GM12873 (cell line): ENCODE measurements at regions not wholly inside any gene's neighbourhood (a gene's known extent, or its start where the extent isn't known, plus 50 kb on each side); places are given as distances from the start of the nearest gene placed in this dataset.

Source experiments
- TF ChIP-seq, protein P1 (sequence below): IDR thresholded peaks from 2 replicates; pipeline ENCODE4 v1.5.1; 2012; ENCODE audit warnings: low read depth, mild to moderate bottlenecking, moderate library complexity, low read length, control low read depth; ENCODE audit not compliant: insufficient read depth; ENCODE audit errors: missing control alignments

- TF ChIP-seq, protein P1, sequence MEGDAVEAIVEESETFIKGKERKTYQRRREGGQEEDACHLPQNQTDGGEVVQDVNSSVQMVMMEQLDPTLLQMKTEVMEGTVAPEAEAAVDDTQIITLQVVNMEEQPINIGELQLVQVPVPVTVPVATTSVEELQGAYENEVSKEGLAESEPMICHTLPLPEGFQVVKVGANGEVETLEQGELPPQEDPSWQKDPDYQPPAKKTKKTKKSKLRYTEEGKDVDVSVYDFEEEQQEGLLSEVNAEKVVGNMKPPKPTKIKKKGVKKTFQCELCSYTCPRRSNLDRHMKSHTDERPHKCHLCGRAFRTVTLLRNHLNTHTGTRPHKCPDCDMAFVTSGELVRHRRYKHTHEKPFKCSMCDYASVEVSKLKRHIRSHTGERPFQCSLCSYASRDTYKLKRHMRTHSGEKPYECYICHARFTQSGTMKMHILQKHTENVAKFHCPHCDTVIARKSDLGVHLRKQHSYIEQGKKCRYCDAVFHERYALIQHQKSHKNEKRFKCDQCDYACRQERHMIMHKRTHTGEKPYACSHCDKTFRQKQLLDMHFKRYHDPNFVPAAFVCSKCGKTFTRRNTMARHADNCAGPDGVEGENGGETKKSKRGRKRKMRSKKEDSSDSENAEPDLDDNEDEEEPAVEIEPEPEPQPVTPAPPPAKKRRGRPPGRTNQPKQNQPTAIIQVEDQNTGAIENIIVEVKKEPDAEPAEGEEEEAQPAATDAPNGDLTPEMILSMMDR, result no peak
Measured at GRCh38 chr5:165786073-165786472, 2280.7 kb downstream of the MAT2B start.

DNA sequence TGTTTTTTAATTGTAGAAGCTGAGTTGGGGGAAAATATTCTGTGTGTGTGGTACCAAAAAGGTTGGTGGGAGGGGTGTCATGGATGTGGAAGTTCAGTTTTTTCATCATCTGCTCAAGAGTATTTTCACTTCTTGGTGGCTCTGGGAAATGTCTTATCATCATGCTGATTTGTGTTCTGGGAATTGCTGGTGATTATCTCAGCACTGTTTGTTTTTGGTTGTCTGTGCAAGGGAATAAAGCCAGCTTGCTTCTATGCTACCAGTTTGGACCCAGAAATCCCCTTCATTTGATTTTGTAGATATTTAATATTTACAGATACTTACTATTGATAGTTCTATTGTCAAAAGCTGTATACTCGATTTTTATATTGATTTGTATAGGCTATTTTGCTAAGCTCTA, 2289.7 kb downstream of the MAT2B start:
- TF ChIP-seq, protein P1, result no peak

- TF ChIP-seq, protein P1, result no peak
Measured at GRCh38 chr5:165805756-165806155, 2300.3 kb downstream of the MAT2B start.

- TF ChIP-seq, protein P1, result no peak
Measured at GRCh38 chr5:165808335-165808734, 2302.9 kb downstream of the MAT2B start.

GRCh38 chr5:165809914-165810313, 2304.5 kb downstream of the MAT2B start:
- TF ChIP-seq, protein P1, result no peak

DNA sequence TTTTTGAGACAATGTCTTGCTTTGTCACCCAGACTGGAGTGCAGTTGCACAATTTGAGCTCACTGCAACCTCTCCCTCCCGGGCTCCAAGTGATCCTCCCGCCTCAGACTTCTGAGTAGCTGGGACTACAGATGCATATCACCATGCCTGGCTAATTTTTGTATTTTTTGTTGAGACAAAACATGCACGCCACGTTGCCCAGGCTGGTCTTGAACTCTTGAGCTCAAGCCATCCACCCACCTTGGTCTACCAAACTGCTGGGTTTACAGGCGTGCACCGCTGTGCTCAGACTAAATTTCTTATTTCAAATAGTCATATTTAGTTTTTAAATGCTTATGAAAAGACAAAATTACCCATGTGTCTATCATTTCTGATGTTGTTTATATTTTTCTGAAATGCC, 2324.1 kb downstream of the MAT2B start:
- TF ChIP-seq, protein P1, result no peak

DNA sequence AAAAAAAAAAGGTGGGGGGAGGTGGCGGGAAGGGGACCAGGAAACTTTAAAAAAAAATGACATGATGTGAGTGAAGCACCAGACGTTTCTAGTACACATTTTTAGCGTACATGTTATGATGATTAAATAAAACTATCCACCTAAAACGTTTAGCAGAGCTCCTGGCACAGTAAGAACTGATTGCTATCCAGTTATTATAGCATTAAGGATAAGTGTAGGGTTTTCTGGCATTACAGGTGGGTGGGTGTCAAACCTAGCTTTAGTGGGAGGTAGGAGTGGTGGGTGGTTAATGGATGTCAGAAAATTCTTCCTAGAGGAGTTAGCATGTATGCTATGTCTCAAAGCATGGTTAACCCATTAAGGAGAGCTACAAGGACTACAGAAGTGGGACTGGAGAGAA, 2329.5 kb downstream of the MAT2B start:
- TF ChIP-seq, protein P1, result no peak
